SK-N-MC (cell line): ENCODE measurements at regions not wholly inside any gene's neighbourhood (a gene's known extent, or its start where the extent isn't known, plus 50 kb on each side); places are given as distances from the start of the nearest gene placed in this dataset.

Source experiments
- EZH2 ChIP-seq: fragments of 200-600 bp; sonication (generic); IDR thresholded peaks from one replicate; pipeline ENCODE4 v1.6.1; 2017; ENCODE audit warnings: antibody characterized with exemption
- POLR2AphosphoS5 ChIP-seq: IDR thresholded peaks from 2 replicates; pipeline ENCODE4 v1.6.1; 2012; ENCODE audit warnings: mild to moderate bottlenecking, low read depth, low read length, borderline replicate concordance

- no peak for TF ChIP-seq EZH2
- TF ChIP-seq POLR2AphosphoS5, result no peak
Observed at GRCh38 chr3:106882297-106882696, 494.9 kb upstream of the CCDC54 start.
